Ovary (tissue), 7 donors: ENCODE measurements at regions not wholly inside any gene's neighbourhood (a gene's known extent, or its start where the extent isn't known, plus 50 kb on each side); places are given as distances from the start of the nearest gene placed in this dataset.
"Not testable (repeated sequence)": the region's sequence is repeated elsewhere in the genome, so short reads cannot be mapped to it uniquely, and the experiment has no call there.

ENCODE experiments used
- DNase-seq, 5 donors: peaks; one replicate each; pipeline ENCODE4 v3.0.0-alpha.2; 2019 to 2020
- H3K27ac ChIP-seq, 2 donors: fragments of 200-600 bp; one replicate each; pipeline versions ENCODE4 v1.5.1 to v1.8.0; 2019 to 2022
- H3K27me3 ChIP-seq: fragments of 200-600 bp; one replicate; pipeline ENCODE4 v1.8.0; 2022
- H3K36me3 ChIP-seq: fragments of 200-600 bp; sonication (generic); one replicate; pipeline ENCODE4 v1.5.1; 2019
- H3K4me1 ChIP-seq: one replicate; pipeline ENCODE4 v1.8.1; 2013; ENCODE audit warnings: mild to moderate bottlenecking, moderate library complexity; ENCODE audit not compliant: insufficient read depth
- H3K4me3 ChIP-seq: fragments of 200-600 bp; sonication (generic); one replicate; pipeline ENCODE4 v1.5.1; 2017
- H3K9me3 ChIP-seq, 2 donors: fragments of 200-600 bp in 1 of 2; sonication (generic) in 1 of 2; one replicate each; pipeline versions ENCODE4 v1.5.1 to v1.8.1; 2013 to 2019; ENCODE audit warnings: mild to moderate bottlenecking in 1 of 2, moderate library complexity in 1 of 2
- CTCF ChIP-seq, 3 donors: fragments of 450-650 bp in 2 of 3; fragments of 200-600 bp in 1 of 3; IDR thresholded peaks; one replicate each; pipeline versions ENCODE4 v1.5.1 to v1.8.0; 2016 to 2022; ENCODE audit warnings: antibody characterized with exemption in 3 of 3, mild to moderate bottlenecking in 1 of 3
- EP300 ChIP-seq: sonication (generic); formaldehyde crosslinking; IDR thresholded peaks from one replicate; pipeline ENCODE4 v1.6.1; 2017; ENCODE audit warnings: antibody characterized with exemption
- POLR2A ChIP-seq: fragments of 450-650 bp; IDR thresholded peaks from one replicate; pipeline ENCODE4 v1.6.1; 2017; ENCODE audit warnings: antibody characterized with exemption, mild to moderate bottlenecking, moderate library complexity
- WGBS, 3 donors: extraction: QIAGEN DNeasy Blood & Tissue Kit in 1 of 3; methylation state at CpG; one replicate each; pipeline versions ENCODE4 v1.1.5 to v1.1.7; 2013 to 2017; 5-methylcytosine and 5-hydroxymethylcytosine counted together
- intact Hi-C, 4 donors: fragments of 100-400 bp; cut with DNase I; formaldehyde crosslinking; loops; one replicate each; pipeline versions ENCODE4 v1.11.0 to v1.15.1; 2022 to 2023
- donor health status: DM: no; HTN: no; CAD: no; lungs with moderate emphysema.
- donor health status: DM: no; HTN: no; CAD: no.
- donor health status: Bipolar disorder and iron deficiency.
- donor health status: DM: no; HTN: no; CAD: no.
- donor health status: DM: yes; HTN: yes; CAD: no.

DNA sequence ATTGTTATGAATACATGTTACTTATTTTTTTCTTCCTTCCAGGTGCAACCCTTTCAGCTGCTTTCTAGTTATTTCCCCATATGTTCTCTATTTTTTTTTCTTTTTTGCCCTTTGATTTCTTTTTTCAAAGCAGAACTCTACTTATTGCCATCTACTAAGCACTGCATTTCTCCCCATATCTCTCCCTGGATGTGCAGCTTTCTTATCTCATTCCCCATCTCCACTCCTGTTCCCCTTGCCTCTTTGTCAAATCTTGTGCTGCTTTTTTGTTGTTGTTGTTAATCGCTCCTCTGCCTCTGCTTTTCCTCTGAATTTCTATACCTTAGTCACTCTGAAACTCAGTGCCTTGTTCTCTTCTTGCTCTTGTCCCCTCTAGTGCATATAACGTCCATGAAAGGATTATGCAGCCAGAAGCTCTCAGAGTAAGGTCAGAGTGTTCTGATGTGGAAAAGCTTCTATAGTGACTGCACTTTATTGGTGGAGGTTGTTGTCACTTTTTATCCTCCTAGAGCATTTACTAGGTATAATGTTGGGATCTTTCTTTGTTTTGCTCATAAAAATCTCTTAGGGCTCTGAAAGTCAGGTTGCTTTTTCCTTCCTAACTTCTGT, 51.1 kb upstream of the JADE1 start:
- Histone ChIP-seq H3K36me3 (no peaks in the 10 kb centered on the region), H3K27me3 (no peaks in the 10 kb centered on the region), H3K27ac (no peak overlapping the region), H3K4me3 (no peak overlapping the region), H3K9me3 (no peaks in the 10 kb centered on the region), H3K4me1 (peaks cover 4% of the 10 kb centered on the region)
- DNase-seq: no peak
- TF ChIP-seq POLR2A (no peak), CTCF (IDR thresholded peaks at IDR 0.05) (no peak), EP300 (no peak)
- 73 to 83% (median 77%) methylated on average over 2 of the region's 2 CpGs for WGBS, 3 donors
- intact Hi-C loops: no loop called here

- no peak overlapping the region for H3K27ac ChIP-seq
- intact Hi-C loops: no loop called here
- no peak for DNase-seq
- H3K9me3 ChIP-seq: no peaks in the 10 kb centered on the region
- H3K36me3 ChIP-seq: no peaks in the 10 kb centered on the region
- no peaks in the 10 kb centered on the region for H3K27me3 ChIP-seq
- 24 to 39% (median 26%) methylated on average over 3 of the region's 3 CpGs for WGBS, 3 donors
- TF ChIP-seq CTCF (IDR thresholded peaks at IDR 0.05): no peak
- no peak for TF ChIP-seq EP300
- TF ChIP-seq POLR2A: no peak
- peaks cover 4% of the 10 kb centered on the region for H3K4me1 ChIP-seq
- H3K4me3 ChIP-seq: no peak overlapping the region
These were observed 51.8 kb upstream of the JADE1 start for GRCh38 chr4:128757712-128758111.

GRCh38 chr4:128751354-128751753, 58.1 kb upstream of the JADE1 start:
- no peaks in the 10 kb centered on the region for H3K9me3 ChIP-seq
- H3K4me1 ChIP-seq: no peaks in the 10 kb centered on the region
- TF ChIP-seq CTCF (IDR thresholded peaks at IDR 0.05): no peak
- TF ChIP-seq POLR2A: no peak
- no peak for TF ChIP-seq EP300
- WGBS, 3 donors: 81 to 88% (median 81%) methylated on average over 4 of the region's 4 CpGs
- H3K27ac ChIP-seq: no peak overlapping the region
- no peaks in the 10 kb centered on the region for H3K36me3 ChIP-seq
- DNase-seq: no peak
- intact Hi-C loops: no loop called here
- H3K27me3 ChIP-seq: no peaks in the 10 kb centered on the region
- no peak overlapping the region for H3K4me3 ChIP-seq

DNA sequence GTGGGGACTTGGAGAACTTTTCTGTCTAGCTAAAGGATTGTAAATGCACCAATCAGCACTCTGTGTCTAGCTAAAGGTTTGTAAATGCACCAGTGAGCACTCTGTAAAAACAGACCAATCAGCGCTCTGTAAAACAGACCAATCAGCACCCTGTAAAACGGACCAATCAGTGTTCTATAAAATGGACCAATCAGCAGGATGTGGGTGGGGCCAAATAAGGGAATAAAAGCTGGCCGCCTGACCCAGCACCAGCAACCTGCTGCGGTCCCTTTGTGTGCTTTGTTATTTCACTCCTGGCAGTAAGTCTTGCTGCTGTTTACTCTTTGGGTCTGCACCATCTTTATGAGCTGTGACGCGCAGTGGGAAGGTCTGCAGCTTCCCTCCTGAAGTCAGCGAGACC, 67.8 kb upstream of the JADE1 start:
- intact Hi-C loops, H3K27me3 ChIP-seq, H3K9me3 ChIP-seq, H3K36me3 ChIP-seq, H3K27ac ChIP-seq, H3K4me1 ChIP-seq, H3K4me3 ChIP-seq, DNase-seq: not testable (repeated sequence)
- WGBS, 3 donors: 95 to 97% (median 96%) methylated on average over 7 of the region's 7 CpGs

DNA sequence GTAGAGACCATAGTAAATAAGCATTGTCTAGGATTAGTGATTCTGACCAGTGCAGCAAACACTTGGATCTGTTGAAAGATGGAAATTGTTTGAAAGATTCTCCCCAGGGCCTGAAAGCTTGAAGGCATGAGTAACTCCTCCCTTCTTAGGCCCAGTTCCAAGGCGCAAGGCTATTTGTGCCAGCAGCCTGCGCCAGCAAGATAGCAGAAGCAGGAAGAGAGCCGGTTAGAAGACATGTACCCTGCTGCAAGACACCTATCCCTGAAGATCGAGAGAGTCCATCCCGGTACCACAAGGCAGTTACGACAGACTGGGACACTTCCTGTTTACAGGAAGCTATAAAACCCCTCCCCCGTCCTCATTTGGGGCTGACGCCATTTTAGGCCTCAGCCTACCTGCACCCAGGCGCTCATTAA, 72.4 kb upstream of the JADE1 start:
- H3K4me3 ChIP-seq: no peak overlapping the region
- H3K27me3 ChIP-seq: no peaks in the 10 kb centered on the region
- H3K4me1 ChIP-seq: no peaks in the 10 kb centered on the region
- no peaks in the 10 kb centered on the region for H3K36me3 ChIP-seq
- no peaks in the 10 kb centered on the region for H3K9me3 ChIP-seq
- intact Hi-C loops: no loop called here
- H3K27ac ChIP-seq: no peak overlapping the region
- WGBS, 3 donors: 92 to 94% (median 93%) methylated on average over 9 of the region's 9 CpGs
- DNase-seq: no peak
- no peak for TF ChIP-seq EP300
- TF ChIP-seq POLR2A: no peak
- no peak for TF ChIP-seq CTCF (IDR thresholded peaks at IDR 0.05)
